ENCODE measurements at regions not wholly inside any gene's neighbourhood (a gene's known extent, or its start where the extent isn't known, plus 50 kb on each side); places are given as distances from the start of the nearest gene placed in this dataset.

DNA sequence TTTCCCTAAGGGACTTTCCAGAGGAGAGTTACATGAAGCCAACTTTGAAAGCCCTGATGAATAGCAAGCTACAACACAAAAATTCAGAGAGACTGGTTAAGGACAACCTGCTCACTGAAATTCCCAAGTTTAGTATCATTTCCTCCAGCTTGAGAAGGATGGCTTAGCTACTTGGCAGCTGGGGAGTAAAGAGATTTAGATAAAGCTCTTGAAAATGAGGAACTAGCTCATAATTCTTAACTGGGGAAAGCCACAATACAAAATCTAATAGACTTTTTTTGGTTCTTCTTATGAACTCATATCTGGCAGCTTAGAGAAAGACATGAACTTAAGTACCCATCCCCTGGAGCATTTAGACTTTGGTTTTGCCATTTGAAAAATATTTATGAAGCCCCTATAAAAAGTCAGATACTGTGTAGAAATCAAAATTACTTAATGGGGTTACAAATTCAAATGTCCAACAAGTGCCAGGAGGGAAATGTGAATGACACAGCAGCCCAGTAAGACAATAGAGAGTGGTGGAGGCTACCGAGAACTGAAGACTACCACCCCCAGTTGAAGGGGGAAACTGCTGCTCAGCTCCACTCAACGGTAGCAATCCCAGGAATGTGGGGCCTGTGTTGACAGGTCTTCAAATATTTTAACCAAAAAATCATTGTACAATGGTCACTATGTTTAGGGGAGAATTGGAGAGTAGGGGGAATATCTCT is 79.4 kb upstream of the ADRB2 start:
- TF ChIP-seq, protein P1, sequence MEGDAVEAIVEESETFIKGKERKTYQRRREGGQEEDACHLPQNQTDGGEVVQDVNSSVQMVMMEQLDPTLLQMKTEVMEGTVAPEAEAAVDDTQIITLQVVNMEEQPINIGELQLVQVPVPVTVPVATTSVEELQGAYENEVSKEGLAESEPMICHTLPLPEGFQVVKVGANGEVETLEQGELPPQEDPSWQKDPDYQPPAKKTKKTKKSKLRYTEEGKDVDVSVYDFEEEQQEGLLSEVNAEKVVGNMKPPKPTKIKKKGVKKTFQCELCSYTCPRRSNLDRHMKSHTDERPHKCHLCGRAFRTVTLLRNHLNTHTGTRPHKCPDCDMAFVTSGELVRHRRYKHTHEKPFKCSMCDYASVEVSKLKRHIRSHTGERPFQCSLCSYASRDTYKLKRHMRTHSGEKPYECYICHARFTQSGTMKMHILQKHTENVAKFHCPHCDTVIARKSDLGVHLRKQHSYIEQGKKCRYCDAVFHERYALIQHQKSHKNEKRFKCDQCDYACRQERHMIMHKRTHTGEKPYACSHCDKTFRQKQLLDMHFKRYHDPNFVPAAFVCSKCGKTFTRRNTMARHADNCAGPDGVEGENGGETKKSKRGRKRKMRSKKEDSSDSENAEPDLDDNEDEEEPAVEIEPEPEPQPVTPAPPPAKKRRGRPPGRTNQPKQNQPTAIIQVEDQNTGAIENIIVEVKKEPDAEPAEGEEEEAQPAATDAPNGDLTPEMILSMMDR (IDR thresholded peaks at IDR 0.05): no peak
- TF ChIP-seq POLR2AphosphoS5 (IDR thresholded peaks at IDR 0.05): no peak
- TF ChIP-seq POLR2A (IDR thresholded peaks at IDR 0.05): no peak
- no peak for TF ChIP-seq EP300 (IDR thresholded peaks at IDR 0.05)

Measured in stomach (tissue), 4 donors.